CD4-positive, CD25-positive, alpha-beta regulatory T cell (primary cell): ENCODE measurements at regions not wholly inside any gene's neighbourhood (a gene's known extent, or its start where the extent isn't known, plus 50 kb on each side); places are given as distances from the start of the nearest gene placed in this dataset.
A peak's percentile ranks its signal among the peaks of the same experiment; 100 is the strongest.

ENCODE experiments used
- ATAC-seq, 2 donors: fragments of 150-1000 bp; cut with Tn5 transposase; one replicate each; pipeline ENCODE4 v1.10.0; 2021; ENCODE audit warnings: low read depth in 2 of 2, moderate number of reproducible peaks in 2 of 2, moderate library complexity in 1 of 2
- DNase-seq, 3 donors: peaks; one replicate each; pipeline versions ENCODE4 v3.0.0 to v3.0.0-alpha.2; 2012 to 2022; ENCODE audit warnings: mixed read lengths in 1 of 3
- H3K27ac ChIP-seq: one replicate; pipeline ENCODE4 v1.7.0; 2013; ENCODE audit warnings: mild to moderate bottlenecking, low read length; ENCODE audit not compliant: insufficient read depth, poor library complexity, severe bottlenecking
- H3K27me3 ChIP-seq: one replicate; pipeline ENCODE4 v1.7.0; 2013; ENCODE audit warnings: low read length; ENCODE audit not compliant: control insufficient read depth, insufficient read depth
- H3K36me3 ChIP-seq: one replicate; pipeline ENCODE4 v1.7.0; 2013; ENCODE audit warnings: mild to moderate bottlenecking, low read length, moderate library complexity; ENCODE audit not compliant: control insufficient read depth, insufficient read depth
- H3K4me1 ChIP-seq: 2 replicates; pipeline ENCODE4 v1.7.0; 2013; ENCODE audit warnings: mild to moderate bottlenecking, low read length; ENCODE audit not compliant: insufficient read depth, control insufficient read depth, poor library complexity, severe bottlenecking
- H3K4me3 ChIP-seq: one replicate; pipeline ENCODE4 v1.7.0; 2013; ENCODE audit warnings: low read depth, mild to moderate bottlenecking, low read length, moderate library complexity
- H3K9me3 ChIP-seq, 2 experiments: 1 replicate in 1 of 2; 2 replicates in 1 of 2; pipeline ENCODE4 v1.7.0; 2013; ENCODE audit warnings: low read length in 2 of 2, mild to moderate bottlenecking in 1 of 2, moderate library complexity in 1 of 2; ENCODE audit not compliant: control insufficient read depth in 2 of 2
- H3K27ac Mint-ChIP-seq, 3 donors: one replicate each; pipeline ENCODE4 v1.8.0; 2020 to 2022; ENCODE audit warnings: mild to moderate bottlenecking in 3 of 3, mixed read lengths in 3 of 3, moderate library complexity in 2 of 3
- H3K27me3 Mint-ChIP-seq: one replicate; pipeline ENCODE4 v1.8.0; 2022; ENCODE audit warnings: mild to moderate bottlenecking, mixed read lengths
- H3K36me3 Mint-ChIP-seq: one replicate; pipeline ENCODE4 v1.8.0; 2020; ENCODE audit warnings: mixed read lengths
- H3K4me1 Mint-ChIP-seq, 4 donors: one replicate each; pipeline ENCODE4 v1.8.0; 2020 to 2022; ENCODE audit warnings: mixed read lengths in 4 of 4, mild to moderate bottlenecking in 1 of 4
- H3K4me3 Mint-ChIP-seq, 4 donors: one replicate each; pipeline ENCODE4 v1.8.0; 2020 to 2022; ENCODE audit warnings: mild to moderate bottlenecking in 4 of 4, mixed read lengths in 4 of 4, moderate library complexity in 3 of 4
- H3K9me3 Mint-ChIP-seq, 7 donors: one replicate each; pipeline ENCODE4 v1.8.0; 2020 to 2022; ENCODE audit warnings: mixed read lengths in 7 of 7, mild to moderate bottlenecking in 3 of 7, moderate library complexity in 2 of 7

- no peaks in the 10 kb centered on the region for H3K36me3 ChIP-seq
- peaks cover 0 to 5% (median 0%) of the 10 kb centered on the region in 7 donors for H3K9me3 Mint-ChIP-seq
- no peak overlapping the region for H3K4me3 ChIP-seq
- no peaks in the 10 kb centered on the region for H3K27me3 Mint-ChIP-seq
- H3K27ac Mint-ChIP-seq = no peak overlapping the region
- ATAC-seq = no peak
- no peaks in the 10 kb centered on the region for H3K9me3 ChIP-seq
- no peaks in the 10 kb centered on the region for H3K36me3 Mint-ChIP-seq
- H3K4me1 Mint-ChIP-seq = no peaks in the 10 kb centered on the region
- no peaks in the 10 kb centered on the region for H3K27me3 ChIP-seq
- H3K4me1 ChIP-seq = no peaks in the 10 kb centered on the region
- H3K4me3 Mint-ChIP-seq = no peak overlapping the region
- H3K27ac ChIP-seq = no peak overlapping the region
- no peak for DNase-seq
Measured at GRCh38 chr1:96358057-96358456, 363.5 kb upstream of the PTBP2 start.

GRCh38 chr1:96360036-96360795 is 361.4 kb upstream of the PTBP2 start:
- no peak overlapping the region for H3K27ac ChIP-seq
- H3K4me3 Mint-ChIP-seq = no peak overlapping the region
- ATAC-seq = no peak
- H3K4me1 Mint-ChIP-seq = no peaks in the 10 kb centered on the region
- peaks cover 0 to 3% (median 0%) of the 10 kb centered on the region in 7 donors for H3K9me3 Mint-ChIP-seq
- no peaks in the 10 kb centered on the region for H3K27me3 Mint-ChIP-seq
- no peak overlapping the region for H3K4me3 ChIP-seq
- H3K4me1 ChIP-seq = no peaks in the 10 kb centered on the region
- H3K36me3 Mint-ChIP-seq = no peaks in the 10 kb centered on the region
- no peaks in the 10 kb centered on the region for H3K36me3 ChIP-seq
- no peak overlapping the region for H3K27ac Mint-ChIP-seq
- no peak for DNase-seq
- H3K27me3 ChIP-seq = no peaks in the 10 kb centered on the region
- H3K9me3 ChIP-seq = no peaks in the 10 kb centered on the region

GRCh38 chr1:96361271-96361856 is 360.2 kb upstream of the PTBP2 start:
- H3K27ac ChIP-seq = no peak overlapping the region
- H3K36me3 ChIP-seq = no peaks in the 10 kb centered on the region
- no peak for ATAC-seq
- Mint-ChIP-seq H3K27me3 (no peaks in the 10 kb centered on the region), H3K4me3 (no peak overlapping the region), H3K4me1 (no peaks in the 10 kb centered on the region), H3K27ac (no peak overlapping the region), H3K9me3 (peaks cover 0 to 3% (median 0%) of the 10 kb centered on the region in 7 donors), H3K36me3 (no peaks in the 10 kb centered on the region)
- no peak overlapping the region for H3K4me3 ChIP-seq
- no peaks in the 10 kb centered on the region for H3K27me3 ChIP-seq
- H3K4me1 ChIP-seq = no peaks in the 10 kb centered on the region
- no peak for DNase-seq
- H3K9me3 ChIP-seq = no peaks in the 10 kb centered on the region

DNA sequence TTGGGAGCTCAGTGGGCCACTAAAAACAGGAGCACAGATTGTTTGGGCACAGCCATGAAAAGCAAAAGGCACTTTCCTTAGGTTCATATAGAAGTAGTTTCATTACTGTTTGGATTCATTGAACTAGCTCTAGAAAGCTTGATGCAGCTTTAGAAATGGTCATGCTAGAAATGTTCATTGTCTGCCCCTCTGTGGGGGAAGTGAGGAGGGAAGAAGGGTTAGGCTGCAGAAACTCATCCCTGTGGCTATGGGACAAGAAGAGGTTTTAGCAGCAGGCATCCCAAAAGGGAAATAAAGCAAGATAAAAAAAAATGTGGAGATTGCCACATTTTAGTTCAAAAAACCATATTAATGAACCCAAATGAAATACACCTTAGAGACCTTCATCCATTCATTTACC is 359.6 kb upstream of the PTBP2 start:
- Histone ChIP-seq H3K4me3 (no peak overlapping the region), H3K9me3 (no peaks in the 10 kb centered on the region), H3K4me1 (no peaks in the 10 kb centered on the region), H3K27me3 (no peaks in the 10 kb centered on the region), H3K36me3 (no peaks in the 10 kb centered on the region), H3K27ac (no peak overlapping the region)
- no peaks in the 10 kb centered on the region for H3K27me3 Mint-ChIP-seq
- no peak overlapping the region for H3K4me3 Mint-ChIP-seq
- no peak overlapping the region for H3K27ac Mint-ChIP-seq
- H3K9me3 Mint-ChIP-seq = peaks cover 0 to 2% (median 0%) of the 10 kb centered on the region in 7 donors
- ATAC-seq = no peak
- DNase-seq = no peak
- H3K36me3 Mint-ChIP-seq = no peaks in the 10 kb centered on the region
- H3K4me1 Mint-ChIP-seq = no peaks in the 10 kb centered on the region

DNA sequence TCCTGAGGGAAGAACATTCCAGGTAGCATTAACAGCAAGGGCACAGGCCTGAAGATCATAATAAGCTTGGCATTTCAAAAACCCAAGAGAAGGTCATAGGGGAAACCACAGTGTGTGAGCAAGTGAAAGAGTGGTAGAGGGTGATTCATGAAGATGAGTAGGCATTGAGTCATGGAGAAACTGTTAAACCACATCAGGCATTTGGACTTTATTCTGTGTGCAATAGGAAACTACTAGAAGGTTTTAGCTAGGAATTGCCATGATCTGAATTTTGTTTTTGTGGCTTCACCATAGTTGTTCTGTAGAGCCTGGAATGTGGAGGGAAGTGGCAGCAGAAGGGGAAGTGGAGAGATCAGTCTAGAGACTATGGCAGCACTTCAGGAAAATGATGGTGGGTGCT is 359.0 kb upstream of the PTBP2 start:
- H3K36me3 ChIP-seq = no peaks in the 10 kb centered on the region
- no peaks in the 10 kb centered on the region for H3K27me3 ChIP-seq
- Mint-ChIP-seq H3K27me3 (no peaks in the 10 kb centered on the region), H3K4me1 (no peaks in the 10 kb centered on the region), H3K4me3 (no peak overlapping the region), H3K27ac (no peak overlapping the region), H3K9me3 (peaks cover 0 to 2% (median 0%) of the 10 kb centered on the region in 7 donors), H3K36me3 (no peaks in the 10 kb centered on the region)
- no peak overlapping the region for H3K4me3 ChIP-seq
- no peaks in the 10 kb centered on the region for H3K9me3 ChIP-seq
- no peak overlapping the region for H3K27ac ChIP-seq
- H3K4me1 ChIP-seq = no peaks in the 10 kb centered on the region
- peak in 1 of 3 donors; percentile 4 for DNase-seq
- ATAC-seq = no peak

- Mint-ChIP-seq H3K4me3 (no peak overlapping the region), H3K9me3 (peaks cover 0 to 5% (median 0%) of the 10 kb centered on the region in 7 donors), H3K27me3 (no peaks in the 10 kb centered on the region), H3K27ac (no peak overlapping the region), H3K4me1 (no peaks in the 10 kb centered on the region), H3K36me3 (no peaks in the 10 kb centered on the region)
- no peaks in the 10 kb centered on the region for H3K36me3 ChIP-seq
- H3K9me3 ChIP-seq = no peaks in the 10 kb centered on the region
- H3K27me3 ChIP-seq = no peaks in the 10 kb centered on the region
- no peak for DNase-seq
- no peak overlapping the region for H3K4me3 ChIP-seq
- no peaks in the 10 kb centered on the region for H3K4me1 ChIP-seq
- no peak for ATAC-seq
- no peak overlapping the region for H3K27ac ChIP-seq
Measured at GRCh38 chr1:96363826-96364225, 357.8 kb upstream of the PTBP2 start.

- no peaks in the 10 kb centered on the region for H3K27me3 Mint-ChIP-seq
- H3K36me3 Mint-ChIP-seq = no peaks in the 10 kb centered on the region
- ATAC-seq (no peak), DNase-seq (no peak)
- H3K4me1 ChIP-seq = no peaks in the 10 kb centered on the region
- no peaks in the 10 kb centered on the region for H3K36me3 ChIP-seq
- H3K4me3 ChIP-seq = no peak overlapping the region
- no peaks in the 10 kb centered on the region for H3K27me3 ChIP-seq
- H3K27ac ChIP-seq = no peak overlapping the region
- no peak overlapping the region for H3K27ac Mint-ChIP-seq
- peaks cover 0 to 5% (median under 1%) of the 10 kb centered on the region in 7 donors for H3K9me3 Mint-ChIP-seq
- no peak overlapping the region for H3K4me3 Mint-ChIP-seq
- H3K9me3 ChIP-seq = no peaks in the 10 kb centered on the region
- H3K4me1 Mint-ChIP-seq = no peaks in the 10 kb centered on the region
Measured at GRCh38 chr1:96364576-96364975, 357.0 kb upstream of the PTBP2 start.

DNA sequence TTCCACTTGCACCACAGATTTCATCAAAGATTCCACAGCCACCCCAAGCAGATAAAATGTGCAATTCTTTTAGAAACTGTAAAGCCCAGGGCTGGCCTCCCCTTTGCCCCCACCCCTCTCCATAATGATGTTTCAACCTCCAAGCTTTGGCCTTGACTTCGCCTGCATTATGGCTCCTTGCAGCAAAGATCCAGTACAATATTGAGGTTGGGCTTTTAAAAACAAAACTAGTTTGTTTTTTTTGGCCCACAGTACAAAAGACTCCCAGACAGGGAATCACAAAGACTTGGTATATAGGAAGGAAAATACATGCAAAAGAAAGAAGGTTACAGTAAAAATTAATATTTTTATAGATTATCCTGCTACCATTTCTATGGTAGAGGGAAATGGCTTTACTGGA is 356.5 kb upstream of the PTBP2 start:
- H3K9me3 ChIP-seq = no peaks in the 10 kb centered on the region
- Mint-ChIP-seq H3K4me1 (no peaks in the 10 kb centered on the region), H3K36me3 (no peaks in the 10 kb centered on the region), H3K27me3 (no peaks in the 10 kb centered on the region), H3K9me3 (peaks cover 0 to 5% (median 3%) of the 10 kb centered on the region in 7 donors), H3K4me3 (no peak overlapping the region), H3K27ac (no peak overlapping the region)
- H3K27me3 ChIP-seq = no peaks in the 10 kb centered on the region
- ATAC-seq (no peak), DNase-seq (no peak)
- no peaks in the 10 kb centered on the region for H3K4me1 ChIP-seq
- H3K4me3 ChIP-seq = no peak overlapping the region
- no peak overlapping the region for H3K27ac ChIP-seq
- H3K36me3 ChIP-seq = no peaks in the 10 kb centered on the region
